Body of pancreas (tissue), 4 donors: ENCODE measurements at regions not wholly inside any gene's neighbourhood (a gene's known extent, or its start where the extent isn't known, plus 50 kb on each side); places are given as distances from the start of the nearest gene placed in this dataset.
"Not testable (repeated sequence)": the region's sequence is repeated elsewhere in the genome, so short reads cannot be mapped to it uniquely, and the experiment has no call there.

Experiments used
- ATAC-seq: fragments of 150-250 bp; one replicate; pipeline ENCODE4 v1.9.1; 2016
- DNase-seq, 4 donors: peaks; one replicate each; pipeline ENCODE4 v3.0.0-alpha.2; 2019
- H3K27ac ChIP-seq, 4 donors: fragments of 200-600 bp; sonication (generic); 1 replicate in 3 of 4; 2 replicates in 1 of 4; pipeline versions ENCODE4 v1.5.1 to v1.6.1; 2016 to 2019; ENCODE audit warnings: mild to moderate bottlenecking in 1 of 4, mixed read lengths in 1 of 4, moderate library complexity in 1 of 4
- H3K27me3 ChIP-seq, 2 donors: fragments of 200-600 bp; sonication (generic); one replicate each; pipeline ENCODE4 v1.6.0; 2016; ENCODE audit warnings: mild to moderate bottlenecking in 1 of 2
- H3K36me3 ChIP-seq, 2 donors: fragments of 200-600 bp; sonication (generic); replicated peaks in 1 of 2; 2 replicates each; pipeline ENCODE4 v1.5.1; 2016; ENCODE audit warnings: low read depth in 2 of 2; ENCODE audit not compliant: insufficient read depth in 1 of 2
- H3K4me1 ChIP-seq: fragments of 200-600 bp; sonication (generic); one replicate; pipeline ENCODE4 v1.6.0; 2016
- H3K4me3 ChIP-seq, 2 donors: fragments of 200-600 bp; sonication (generic); 1 replicate in 1 of 2; 2 replicates in 1 of 2; pipeline ENCODE4 v1.5.1; 2016 to 2019
- H3K9me3 ChIP-seq, 3 donors: fragments of 200-600 bp; sonication (generic); 1 replicate in 2 of 3; 2 replicates in 1 of 3; pipeline ENCODE4 v1.5.1; 2016
- CTCF ChIP-seq, 7 experiments: fragments of 450-650 bp in 4 of 7; fragments of 200-600 bp in 3 of 7; sonication (generic) in 3 of 7; IDR thresholded peaks; one replicate each; pipeline ENCODE4 v1.5.1; 2016 to 2019; ENCODE audit warnings: antibody characterized with exemption in 7 of 7
- POLR2A ChIP-seq, 3 donors: fragments of 450-650 bp; IDR thresholded peaks; one replicate each; pipeline ENCODE4 v1.6.1; 2016; ENCODE audit warnings: antibody characterized with exemption in 3 of 3, mild to moderate bottlenecking in 2 of 3
- WGBS, 2 donors: methylation state at CpG; one replicate each; pipeline ENCODE4 v1.1.5; 2017; 5-methylcytosine and 5-hydroxymethylcytosine counted together
- intact Hi-C: fragments of 100-400 bp; cut with DNase I; formaldehyde crosslinking; loops from one replicate; pipeline ENCODE4 v1.15.1; 2023

- no peak for TF ChIP-seq POLR2A (IDR thresholded peaks at IDR 0.05)
- no peak for TF ChIP-seq CTCF (IDR thresholded peaks at IDR 0.05)
- intact Hi-C loops, result no loop called here
- H3K27ac ChIP-seq, result no peak overlapping the region
- H3K4me1 ChIP-seq, result no peaks in the 10 kb centered on the region
- WGBS, 2 donors, result 20 to 26% methylated on average over 1 of the region's 1 CpG
- H3K9me3 ChIP-seq, result no peaks in the 10 kb centered on the region
- DNase-seq (no peak), ATAC-seq (no peak)
- no peaks in the 10 kb centered on the region for H3K27me3 ChIP-seq
- H3K4me3 ChIP-seq, result no peak overlapping the region
- no peaks in the 10 kb centered on the region for H3K36me3 ChIP-seq
These were observed 110.3 kb upstream of the MITF start for GRCh38 chr3:69628951-69629350.

- no peaks in the 10 kb centered on the region for H3K4me1 ChIP-seq
- TF ChIP-seq CTCF (IDR thresholded peaks at IDR 0.05), result no peak
- TF ChIP-seq POLR2A (IDR thresholded peaks at IDR 0.05), result no peak
- 80 to 84% methylated on average over 5 of the region's 5 CpGs for WGBS, 2 donors
- no peaks in the 10 kb centered on the region for H3K9me3 ChIP-seq
- no peaks in the 10 kb centered on the region for H3K27me3 ChIP-seq
- no peaks in the 10 kb centered on the region for H3K36me3 ChIP-seq
- H3K4me3 ChIP-seq, result no peak overlapping the region
- intact Hi-C loops, result no loop called here
- DNase-seq (no peak), ATAC-seq (no peak)
- H3K27ac ChIP-seq, result no peak overlapping the region
These were observed 126.0 kb upstream of the MITF start for GRCh38 chr3:69613286-69613685.

- Histone ChIP-seq H3K4me3 (no peak overlapping the region), H3K9me3 (no peaks in the 10 kb centered on the region), H3K27ac (no peak overlapping the region), H3K36me3 (no peaks in the 10 kb centered on the region), H3K27me3 (no peaks in the 10 kb centered on the region), H3K4me1 (no peaks in the 10 kb centered on the region)
- TF ChIP-seq CTCF (IDR thresholded peaks at IDR 0.05) (no peak), POLR2A (IDR thresholded peaks at IDR 0.05) (no peak)
- 68 to 71% methylated on average over 2 of the region's 2 CpGs for WGBS, 2 donors
- intact Hi-C loops, result no loop called here
- ATAC-seq (no peak), DNase-seq (no peak)
These were observed 126.5 kb upstream of the MITF start for GRCh38 chr3:69612791-69613190.

GRCh38 chr3:69609566-69609965 is 129.7 kb upstream of the MITF start:
- 29 to 49% methylated on average over 1 of the region's 1 CpG for WGBS, 2 donors
- ATAC-seq, H3K4me1 ChIP-seq: not testable (repeated sequence)

GRCh38 chr3:69607466-69608305 is 131.6 kb upstream of the MITF start:
- intact Hi-C loops, result no loop called here
- 77 to 79% methylated on average over 4 of the region's 4 CpGs for WGBS, 2 donors
- H3K4me1 ChIP-seq, result no peaks in the 10 kb centered on the region
- DNase-seq (no peak), ATAC-seq (no peak)
- no peaks in the 10 kb centered on the region for H3K27me3 ChIP-seq
- H3K36me3 ChIP-seq, result no peaks in the 10 kb centered on the region
- no peak overlapping the region for H3K27ac ChIP-seq
- no peaks in the 10 kb centered on the region for H3K9me3 ChIP-seq
- TF ChIP-seq POLR2A (IDR thresholded peaks at IDR 0.05), result no peak
- TF ChIP-seq CTCF (IDR thresholded peaks at IDR 0.05), result no peak
- H3K4me3 ChIP-seq, result no peak overlapping the region

More at GRCh38 chr3:69609566-69609965, 129.7 kb upstream of the MITF start:
- intact Hi-C loops, DNase-seq, H3K27me3 ChIP-seq, H3K36me3 ChIP-seq, H3K4me3 ChIP-seq, H3K9me3 ChIP-seq, H3K27ac ChIP-seq: not testable (repeated sequence)
